Suprapubic skin (tissue), 3 donors: ENCODE measurements at regions not wholly inside any gene's neighbourhood (a gene's known extent, or its start where the extent isn't known, plus 50 kb on each side); places are given as distances from the start of the nearest gene placed in this dataset.

Source experiments
- POLR2AphosphoS5 ChIP-seq, 3 donors: sonication (generic); formaldehyde crosslinking; IDR thresholded peaks; one replicate each; pipeline ENCODE4 v1.6.1; 2017; ENCODE audit warnings: antibody characterized with exemption in 3 of 3
- TF ChIP-seq, protein P1 (sequence below), 2 donors: fragments of 200-600 bp in 1 of 2; fragments of 450-650 bp in 1 of 2; sonication (generic) in 1 of 2; IDR thresholded peaks; one replicate each; pipeline ENCODE4 v1.5.1; 2016 to 2019; ENCODE audit warnings: antibody characterized with exemption in 2 of 2, mild to moderate bottlenecking in 1 of 2, moderate library complexity in 1 of 2

GRCh38 chr16:79903471-79903870 lies 302.9 kb upstream of the MAF start:
- TF ChIP-seq, protein P1, sequence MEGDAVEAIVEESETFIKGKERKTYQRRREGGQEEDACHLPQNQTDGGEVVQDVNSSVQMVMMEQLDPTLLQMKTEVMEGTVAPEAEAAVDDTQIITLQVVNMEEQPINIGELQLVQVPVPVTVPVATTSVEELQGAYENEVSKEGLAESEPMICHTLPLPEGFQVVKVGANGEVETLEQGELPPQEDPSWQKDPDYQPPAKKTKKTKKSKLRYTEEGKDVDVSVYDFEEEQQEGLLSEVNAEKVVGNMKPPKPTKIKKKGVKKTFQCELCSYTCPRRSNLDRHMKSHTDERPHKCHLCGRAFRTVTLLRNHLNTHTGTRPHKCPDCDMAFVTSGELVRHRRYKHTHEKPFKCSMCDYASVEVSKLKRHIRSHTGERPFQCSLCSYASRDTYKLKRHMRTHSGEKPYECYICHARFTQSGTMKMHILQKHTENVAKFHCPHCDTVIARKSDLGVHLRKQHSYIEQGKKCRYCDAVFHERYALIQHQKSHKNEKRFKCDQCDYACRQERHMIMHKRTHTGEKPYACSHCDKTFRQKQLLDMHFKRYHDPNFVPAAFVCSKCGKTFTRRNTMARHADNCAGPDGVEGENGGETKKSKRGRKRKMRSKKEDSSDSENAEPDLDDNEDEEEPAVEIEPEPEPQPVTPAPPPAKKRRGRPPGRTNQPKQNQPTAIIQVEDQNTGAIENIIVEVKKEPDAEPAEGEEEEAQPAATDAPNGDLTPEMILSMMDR (IDR thresholded peaks at IDR 0.05), result no peak
- no peak for TF ChIP-seq POLR2AphosphoS5 (IDR thresholded peaks at IDR 0.05)
